GM12878 (cell line): ENCODE measurements at regions not wholly inside any gene's neighbourhood (a gene's known extent, or its start where the extent isn't known, plus 50 kb on each side); places are given as distances from the start of the nearest gene placed in this dataset.

Experiments used
- ATAC-seq: fragments of 200-7000 bp; cut with Tn5 transposase; 3 replicates; pipeline ENCODE4 v1.9.1; 2020; ENCODE audit warnings: mild to moderate bottlenecking, moderate library complexity
- BruUV-seq: library from RNA; stranded (reverse); fragments of 400-500 nt; replicated peaks from 2 replicates; lab custom pipeline; 2021; lab: Mats Ljungman, UMichigan
- CTCF ChIA-PET: fragments of 300-600 bp; sonication (Branson Sonifier 250); formaldehyde crosslinking; extraction: SDS; loops from one replicate; lab custom pipeline; 2021; ENCODE audit warnings: inconsistent platforms; lab: Yijun Ruan, JAX
- POLR2A ChIA-PET: fragments of 350-600 bp; formaldehyde crosslinking; extraction: SDS; loops from one replicate; lab custom pipeline; 2021; ENCODE audit warnings: inconsistent platforms; lab: Charles Lee
- RAD21 ChIA-PET: fragments of 300-600 bp; sonication (Branson Sonifier 250); formaldehyde crosslinking; loops from one replicate; lab custom pipeline; 2023; ENCODE audit warnings: antibody characterized with exemption; ENCODE audit not compliant: unreplicated experiment; lab: Charles Lee
- SMC1A ChIA-PET: fragments of 300-600 bp; sonication (Branson Sonifier 250); formaldehyde crosslinking; loops from one replicate; lab custom pipeline; 2023; ENCODE audit not compliant: unreplicated experiment, uncharacterized antibody; lab: Charles Lee
- DNase-seq: peaks from one replicate; pipeline ENCODE4 v3.0.0-alpha.2; 2011; ENCODE audit warnings: low read depth, low spot score
- FAIRE-seq: peaks from 3 replicates; lab custom pipeline; 2011; peaks lifted over from hg19 to GRCh38; lab: Jason Lieb, UNC
- H2AFZ ChIP-seq: 2 replicates; pipeline ENCODE4 v1.6.0; 2011; ENCODE audit warnings: low read depth, low read length, control low read depth; ENCODE audit not compliant: control insufficient read depth
- H3K27ac ChIP-seq: 2 replicates; pipeline ENCODE4 v1.5.1; 2011; ENCODE audit warnings: control low read depth; ENCODE audit not compliant: control insufficient read depth, insufficient read depth
- H3K27me3 ChIP-seq, 2 experiments: replicated peaks in 1 of 2; 2 replicates each; pipeline versions ENCODE4 v1.6.0 to v1.6.1; 2011; ENCODE audit warnings: low read length in 1 of 2; ENCODE audit not compliant: control insufficient read depth in 2 of 2, insufficient read depth in 2 of 2
- H3K36me3 ChIP-seq, 2 experiments: 2 replicates each; pipeline ENCODE4 v1.5.1; 2011; ENCODE audit warnings: low read length in 1 of 2; ENCODE audit not compliant: control insufficient read depth in 2 of 2, insufficient read depth in 2 of 2
- H3K4me1 ChIP-seq: 2 replicates; pipeline ENCODE4 v1.6.1; 2011; ENCODE audit warnings: mild to moderate bottlenecking, low read length, moderate library complexity, mixed read lengths; ENCODE audit not compliant: control insufficient read depth, insufficient read depth
- H3K4me2 ChIP-seq: 2 replicates; pipeline ENCODE4 v1.6.0; 2011; ENCODE audit warnings: control low read depth; ENCODE audit not compliant: control insufficient read depth, insufficient read depth
- H3K4me3 ChIP-seq: fragments of 200-600 bp; sonication (generic); 2 replicates; pipeline ENCODE4 v1.5.1; 2016
- H3K79me2 ChIP-seq: 2 replicates; pipeline ENCODE4 v1.6.0; 2011; ENCODE audit warnings: low read length; ENCODE audit not compliant: control insufficient read depth, insufficient read depth
- H3K9ac ChIP-seq: 2 replicates; pipeline ENCODE4 v1.8.0; 2011; ENCODE audit warnings: low read length, control low read depth, mixed read lengths; ENCODE audit not compliant: control insufficient read depth, insufficient read depth
- H3K9me3 ChIP-seq: replicated peaks from 3 replicates; pipeline ENCODE4 v1.5.1; 2011; ENCODE audit warnings: mild to moderate bottlenecking, low read length; ENCODE audit not compliant: control insufficient read depth, insufficient read depth
- H4K20me1 ChIP-seq: 2 replicates; pipeline ENCODE4 v1.6.0; 2011; ENCODE audit not compliant: control insufficient read depth, insufficient read depth
- ATF7 ChIP-seq: fragments of 450-650 bp; IDR thresholded peaks from 2 replicates; pipeline ENCODE4 v1.6.1; 2016; ENCODE audit warnings: low read depth, mild to moderate bottlenecking
- E2F4 ChIP-seq: IDR thresholded peaks from 2 replicates; pipeline ENCODE4 v1.6.1; 2012; ENCODE audit warnings: low read depth, low read length, improper control_type of control experiment
- IRF3 ChIP-seq: fragments of 450-650 bp; IDR thresholded peaks from 2 replicates; pipeline ENCODE4 v1.6.1; 2014; ENCODE audit warnings: mild to moderate bottlenecking
- MEF2B ChIP-seq: fragments of 450-650 bp; IDR thresholded peaks from 2 replicates; pipeline ENCODE4 v1.6.1; 2018; ENCODE audit warnings: mild to moderate bottlenecking, moderate library complexity; ENCODE audit not compliant: partially characterized antibody, poor library complexity, severe bottlenecking
- MTA3 ChIP-seq: IDR thresholded peaks from 2 replicates; pipeline ENCODE4 v1.6.1; 2012; ENCODE audit warnings: low read length, inconsistent platforms, borderline replicate concordance
- NKRF ChIP-seq: fragments of 450-650 bp; conservative IDR thresholded peaks from 2 replicates; pipeline ENCODE4 v1.6.1; 2017; ENCODE audit warnings: mild to moderate bottlenecking, moderate library complexity
- NR2C2 ChIP-seq: IDR thresholded peaks from 2 replicates; pipeline ENCODE4 v1.6.1; 2011; ENCODE audit warnings: borderline replicate concordance, low read depth; ENCODE audit not compliant: control insufficient read depth, insufficient read length
- POLR2AphosphoS5 ChIP-seq: IDR thresholded peaks from 2 replicates; pipeline ENCODE4 v1.6.1; 2011; ENCODE audit warnings: mild to moderate bottlenecking, low read length, inconsistent platforms
- POU2F2 ChIP-seq: IDR thresholded peaks from 3 replicates; pipeline ENCODE4 v1.6.1; 2011; ENCODE audit warnings: low read depth, mild to moderate bottlenecking, low read length, borderline replicate concordance
- PRDM15 ChIP-seq: fragments of 450-650 bp; formaldehyde crosslinking; IDR thresholded peaks from 2 replicates; pipeline ENCODE4 v1.4.0; 2020; ENCODE audit warnings: mild to moderate bottlenecking, moderate library complexity
- SREBF1 ChIP-seq: IDR thresholded peaks from 2 replicates; pipeline ENCODE4 v1.6.1; 2012; ENCODE audit warnings: mild to moderate bottlenecking, low read length
- TCF3 ChIP-seq: IDR thresholded peaks from 2 replicates; pipeline ENCODE4 v1.6.1; 2012; ENCODE audit warnings: low read depth, mild to moderate bottlenecking, low read length, borderline replicate concordance; ENCODE audit not compliant: insufficient read depth
- YBX1 ChIP-seq: fragments of 450-650 bp; IDR thresholded peaks from 2 replicates; pipeline ENCODE4 v1.6.1; 2016; ENCODE audit warnings: antibody characterized with exemption
- ZZZ3 ChIP-seq: IDR thresholded peaks from 2 replicates; pipeline ENCODE4 v1.6.1; 2011; ENCODE audit warnings: low read depth; ENCODE audit not compliant: control insufficient read depth, insufficient read length
- WGBS: methylation state at CpG from one replicate; pipeline ENCODE4 v1.1.6; 2016; ENCODE audit warnings: low lambda C conversion rate; ENCODE audit not compliant: insufficient replicate concordance, insufficient coverage; ENCODE audit errors: missing lambda C conversion rate; 5-methylcytosine and 5-hydroxymethylcytosine counted together
- in situ Hi-C: fragments of 300-500 bp; cut with MboI; formaldehyde crosslinking; loops from 9 replicates; pipeline ENCODE4 v1.14.3; 2018; ENCODE audit warnings: mixed read lengths
- intact Hi-C: fragments of 100-400 bp; cut with micrococcal nuclease; formaldehyde crosslinking; loops from one replicate; pipeline ENCODE4 v1.14.2; 2022; ENCODE audit not compliant: unreplicated experiment

GRCh38 chr2:185035906-185036305 lies 437.6 kb downstream of the ZNF804A start:
- 58% methylated on average over 4 of the region's 4 CpGs for WGBS
- H3K27me3 ChIP-seq: no peaks in the 10 kb centered on the region
- H3K9ac ChIP-seq: no peak overlapping the region
- SMC1A ChIA-PET: no interaction called here
- H3K79me2 ChIP-seq: no peaks in the 10 kb centered on the region
- no peak overlapping the region for H3K4me2 ChIP-seq
- TF ChIP-seq ATF7 (no peak), POU2F2 (no peak), TCF3 (no peak), MTA3 (no peak), IRF3 (no peak), PRDM15 (CRISPR knock-in tag) (no peak), ZZZ3 (no peak), POLR2AphosphoS5 (no peak), YBX1 (no peak), NKRF (no peak), SREBF1 (no peak), NR2C2 (no peak), E2F4 (no peak), MEF2B (no peak)
- TF ChIP-seq, all 136 proteins: peak for 0
- in situ Hi-C loops (no loop called here), intact Hi-C loops (no loop called here)
- no peaks in the 10 kb centered on the region for H3K4me1 ChIP-seq
- CTCF ChIA-PET: no interaction called here
- POLR2A ChIA-PET: no interaction called here
- no peaks in the 10 kb centered on the region for H3K9me3 ChIP-seq
- no peaks in the 10 kb centered on the region for H4K20me1 ChIP-seq
- H3K27ac ChIP-seq: no peak overlapping the region
- no TSS peak for BruUV-seq
- no peak for ATAC-seq
- RAD21 ChIA-PET: no interaction called here
- no peak overlapping the region for H2AFZ ChIP-seq
- H3K4me3 ChIP-seq: no peak overlapping the region
- DNase-seq: no peak
- H3K36me3 ChIP-seq: no peaks in the 10 kb centered on the region
- no peak for FAIRE-seq
